H1 (cell line): ENCODE measurements at regions not wholly inside any gene's neighbourhood (a gene's known extent, or its start where the extent isn't known, plus 50 kb on each side); places are given as distances from the start of the nearest gene placed in this dataset.

Experiments used
- CTCF ChIA-PET: fragments of 300-600 bp; sonication (Branson Sonifier 250); formaldehyde crosslinking; loops from one replicate; lab custom pipeline; 2021; ENCODE audit not compliant: partially characterized antibody; lab: Charles Lee
- POLR2A ChIA-PET: fragments of 300-600 bp; sonication (Branson Sonifier 250); formaldehyde crosslinking; loops from one replicate; lab custom pipeline; 2021; ENCODE audit warnings: inconsistent platforms; ENCODE audit not compliant: partially characterized antibody; lab: Charles Lee
- DNase-seq, 2 experiments: peaks; one replicate each; pipeline versions ENCODE4 v3.0.0 to v3.0.0-alpha.2; 2010 to 2022; ENCODE audit warnings: low spot score in 2 of 2, low read depth in 1 of 2, mixed read lengths in 1 of 2
- FAIRE-seq: peaks from 2 replicates; lab custom pipeline; 2011; peaks lifted over from hg19 to GRCh38; lab: Jason Lieb, UNC
- H2AFZ ChIP-seq: 2 replicates; pipeline ENCODE4 v1.8.1; 2012; ENCODE audit warnings: low read length, inconsistent platforms
- H2AK5ac ChIP-seq: 2 replicates; pipeline ENCODE4 v1.6.1; 2013; ENCODE audit warnings: low read depth, low read length
- H2BK120ac ChIP-seq: replicated peaks from 2 replicates; pipeline ENCODE3; 2013; ENCODE audit warnings: low read depth, low read length, inconsistent platforms
- H2BK12ac ChIP-seq: 2 replicates; pipeline ENCODE4 v1.6.1; 2013; ENCODE audit warnings: low read depth, low read length
- H2BK15ac ChIP-seq: 2 replicates; pipeline ENCODE4 v1.6.1; 2013; ENCODE audit warnings: low read length
- H2BK20ac ChIP-seq: 2 replicates; pipeline ENCODE4 v1.6.1; 2013; ENCODE audit warnings: low read length
- H2BK5ac ChIP-seq: 2 replicates; pipeline ENCODE4 v1.6.1; 2013; ENCODE audit warnings: low read depth, low read length
- H3K14ac ChIP-seq: 2 replicates; pipeline ENCODE4 v1.6.1; 2013; ENCODE audit warnings: inconsistent platforms; ENCODE audit not compliant: insufficient read length
- H3K18ac ChIP-seq: 2 replicates; pipeline ENCODE4 v1.6.1; 2013; ENCODE audit warnings: low read length; ENCODE audit errors: extremely low read depth
- H3K23ac ChIP-seq: 2 replicates; pipeline ENCODE4 v1.6.1; 2013; ENCODE audit warnings: inconsistent platforms; ENCODE audit not compliant: insufficient read length
- H3K23me2 ChIP-seq: 2 replicates; pipeline ENCODE4 v1.6.1; 2013; ENCODE audit warnings: low read depth, low read length
- H3K27ac ChIP-seq: 2 replicates; pipeline ENCODE4 v1.6.1; 2011; ENCODE audit warnings: low read depth, low read length, inconsistent platforms
- H3K27me3 ChIP-seq, 4 experiments: replicated peaks in 1 of 4; 1 replicate in 1 of 4; 2 replicates in 3 of 4; pipeline versions ENCODE4 v1.6.1 to v1.8.1; 2011 to 2013; ENCODE audit warnings: low read length in 3 of 4, mild to moderate bottlenecking in 3 of 4, inconsistent platforms in 2 of 4, mixed read lengths in 2 of 4, moderate library complexity in 1 of 4; ENCODE audit not compliant: control insufficient read depth in 3 of 4, insufficient read depth in 3 of 4; ENCODE audit errors: extremely low read depth in 1 of 4
- H3K36me3 ChIP-seq, 4 experiments: 2 replicates each; pipeline versions ENCODE4 v1.6.1 to v1.8.1; 2011 to 2013; ENCODE audit warnings: mild to moderate bottlenecking in 4 of 4, low read length in 3 of 4, moderate library complexity in 2 of 4, control low read depth in 1 of 4, inconsistent platforms in 1 of 4; ENCODE audit not compliant: insufficient read depth in 4 of 4, control insufficient read depth in 2 of 4
- H3K4ac ChIP-seq: replicated peaks from 2 replicates; pipeline ENCODE3; 2013; ENCODE audit warnings: low read length, low read depth, mixed read lengths, inconsistent platforms; ENCODE audit not compliant: insufficient read length
- H3K4me1 ChIP-seq, 4 experiments: replicated peaks in 1 of 4; 1 replicate in 1 of 4; 2 replicates in 3 of 4; pipeline versions ENCODE4 v1.6.1 to v1.8.1; 2011 to 2013; ENCODE audit warnings: low read length in 3 of 4, inconsistent platforms in 2 of 4, mixed read lengths in 1 of 4; ENCODE audit not compliant: insufficient read depth in 4 of 4, control insufficient read depth in 3 of 4
- H3K4me2 ChIP-seq, 2 experiments: 2 replicates each; pipeline versions ENCODE4 v1.6.1 to v1.8.1; 2011 to 2013; ENCODE audit warnings: low read depth in 2 of 2, low read length in 2 of 2, control low read depth in 1 of 2, inconsistent platforms in 1 of 2, mild to moderate bottlenecking in 1 of 2; ENCODE audit not compliant: insufficient read depth in 1 of 2
- H3K4me3 ChIP-seq, 4 experiments: fragments of 200-600, 300-600 bp in 1 of 4; sonication (generic), shearing (Covaris generic), sonication (Bioruptor Twin) in 1 of 4; 2 replicates each; pipeline versions ENCODE4 v1.5.1 to v1.8.1; 2011 to 2016; ENCODE audit warnings: low read length in 4 of 4, low read depth in 3 of 4, control low read depth in 2 of 4, inconsistent platforms in 2 of 4, mild to moderate bottlenecking in 2 of 4, mixed read lengths in 1 of 4, moderate library complexity in 1 of 4; ENCODE audit not compliant: insufficient read depth in 2 of 4; ENCODE audit errors: extremely low read depth in 1 of 4
- H3K56ac ChIP-seq: replicated peaks from 2 replicates; pipeline ENCODE3; 2013; ENCODE audit warnings: low read depth, mild to moderate bottlenecking, mixed read lengths, low read length, inconsistent platforms; ENCODE audit not compliant: insufficient read length
- H3K79me1 ChIP-seq: 2 replicates; pipeline ENCODE4 v1.6.1; 2013; ENCODE audit warnings: low read depth, low read length, control low read depth
- H3K79me2 ChIP-seq, 2 experiments: 2 replicates each; pipeline versions ENCODE4 v1.6.1 to v1.8.1; 2012 to 2013; ENCODE audit warnings: low read length in 2 of 2, mild to moderate bottlenecking in 2 of 2, inconsistent platforms in 1 of 2; ENCODE audit not compliant: insufficient read depth in 2 of 2, control insufficient read depth in 1 of 2
- H3K9ac ChIP-seq, 4 experiments: replicated peaks in 1 of 4; 1 replicate in 1 of 4; 2 replicates in 3 of 4; pipeline versions ENCODE4 v1.6.1 to v1.8.1; 2011 to 2013; ENCODE audit warnings: low read depth in 3 of 4, low read length in 3 of 4, control low read depth in 2 of 4, mild to moderate bottlenecking in 2 of 4, moderate library complexity in 2 of 4, inconsistent platforms in 1 of 4; ENCODE audit errors: extremely low read depth in 1 of 4
- H3K9me3 ChIP-seq, 2 experiments: 2 replicates each; pipeline versions ENCODE4 v1.6.1 to v1.8.1; 2012 to 2013; ENCODE audit warnings: mild to moderate bottlenecking in 2 of 2, moderate library complexity in 2 of 2, control low read depth in 1 of 2, inconsistent platforms in 1 of 2, low read depth in 1 of 2, low read length in 1 of 2, mixed read lengths in 1 of 2; ENCODE audit not compliant: insufficient read depth in 2 of 2
- H4K20me1 ChIP-seq, 2 experiments: replicated peaks in 1 of 2; 2 replicates each; pipeline versions ENCODE3 to v1.8.1; 2011 to 2013; ENCODE audit warnings: inconsistent platforms in 2 of 2, low read length in 2 of 2, mild to moderate bottlenecking in 1 of 2; ENCODE audit not compliant: insufficient read depth in 2 of 2, control insufficient read depth in 1 of 2
- H4K5ac ChIP-seq: 2 replicates; pipeline ENCODE4 v1.6.1; 2013; ENCODE audit warnings: low read length, low read depth, mixed read lengths, inconsistent platforms; ENCODE audit not compliant: insufficient read length
- H4K8ac ChIP-seq: 2 replicates; pipeline ENCODE4 v1.8.0; 2013; ENCODE audit warnings: mild to moderate bottlenecking, moderate library complexity, low read length, inconsistent platforms; ENCODE audit not compliant: insufficient read depth; ENCODE audit errors: extremely low read depth
- H4K91ac ChIP-seq: replicated peaks from 2 replicates; pipeline ENCODE3; 2013; ENCODE audit warnings: low read length, mixed read lengths, inconsistent platforms; ENCODE audit not compliant: insufficient read length
- CEBPB ChIP-seq: IDR thresholded peaks from 2 replicates; pipeline ENCODE4 v1.6.1; 2012; ENCODE audit warnings: low read depth, low read length
- JUND ChIP-seq: IDR thresholded peaks from 2 replicates; pipeline ENCODE4 v1.6.1; 2011; ENCODE audit warnings: mild to moderate bottlenecking, improper control_type of control experiment, low read length
- RAD21 ChIP-seq, 2 experiments: IDR thresholded peaks in 1 of 2; conservative IDR thresholded peaks in 1 of 2; 2 replicates each; pipeline ENCODE4 v1.6.1; 2011; ENCODE audit warnings: low read depth in 2 of 2, low read length in 2 of 2, improper control_type of control experiment in 1 of 2, inconsistent platforms in 1 of 2, mild to moderate bottlenecking in 1 of 2, moderate library complexity in 1 of 2
- SIX5 ChIP-seq: IDR thresholded peaks from 2 replicates; pipeline ENCODE4 v1.6.1; 2011; ENCODE audit warnings: mild to moderate bottlenecking, low read depth, low read length
- SP4 ChIP-seq: IDR thresholded peaks from 2 replicates; pipeline ENCODE4 v1.6.1; 2012; ENCODE audit warnings: low read length, inconsistent platforms
- WGBS, 2 experiments: shearing (Covaris generic) in 1 of 2; methylation state at CpG; one replicate each; pipeline versions ENCODE4 v1.1.6 to v1.1.7; 2013 to 2015; ENCODE audit warnings: low lambda C conversion rate in 2 of 2, mixed read lengths in 2 of 2, inconsistent platforms in 1 of 2, low coverage in 1 of 2, missing lambda C conversion rate in 1 of 2; ENCODE audit not compliant: insufficient replicate concordance in 2 of 2, insufficient coverage in 1 of 2, insufficient read length in 1 of 2; ENCODE audit errors: extremely low coverage in 1 of 2, missing lambda C conversion rate in 1 of 2; 5-methylcytosine and 5-hydroxymethylcytosine counted together

DNA sequence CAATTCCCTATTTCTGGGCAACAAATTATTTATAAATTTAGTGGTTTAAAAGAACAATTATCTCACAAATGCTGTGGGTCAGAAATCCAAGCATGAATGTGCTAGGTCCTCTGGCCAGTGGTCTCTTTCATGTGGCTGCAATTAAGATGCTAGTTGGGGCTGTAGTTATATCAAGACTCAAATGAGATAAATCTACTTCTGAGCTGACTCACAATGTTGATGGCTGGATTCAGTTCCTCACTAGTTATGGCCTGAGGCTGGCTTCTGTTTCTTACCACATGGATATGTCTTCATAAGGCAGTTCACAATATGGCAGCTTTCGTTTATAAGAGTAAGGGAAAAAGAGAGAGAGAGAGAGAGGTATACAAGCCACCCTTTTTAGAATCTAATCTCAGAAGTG lies 717.0 kb downstream of the PRELID2 start:
- no peaks in the 10 kb centered on the region for H3K4me1 ChIP-seq
- H4K8ac ChIP-seq: no peak overlapping the region
- no peaks in the 10 kb centered on the region for H3K27me3 ChIP-seq
- no peaks in the 10 kb centered on the region for H4K20me1 ChIP-seq
- H2AFZ ChIP-seq: no peak overlapping the region
- H3K14ac ChIP-seq: no peak overlapping the region
- DNase-seq: no peak
- no peak overlapping the region for H3K23ac ChIP-seq
- POLR2A ChIA-PET: no interaction called here
- H3K9me3 ChIP-seq: no peaks in the 10 kb centered on the region
- no peak overlapping the region for H2BK15ac ChIP-seq
- FAIRE-seq: no peak
- H2AK5ac ChIP-seq: no peak overlapping the region
- H3K18ac ChIP-seq: no peak overlapping the region
- H3K27ac ChIP-seq: no peak overlapping the region
- H4K5ac ChIP-seq: no peak overlapping the region
- no peak overlapping the region for H3K4me3 ChIP-seq
- H3K56ac ChIP-seq: no peak overlapping the region
- no peak overlapping the region for H2BK120ac ChIP-seq
- no peaks in the 10 kb centered on the region for H3K23me2 ChIP-seq
- H3K9ac ChIP-seq: no peak overlapping the region
- H3K36me3 ChIP-seq: no peaks in the 10 kb centered on the region
- CTCF ChIA-PET: no interaction called here
- no peak overlapping the region for H2BK12ac ChIP-seq
- no peaks in the 10 kb centered on the region for H3K79me1 ChIP-seq
- no peak overlapping the region for H3K4me2 ChIP-seq
- no peak overlapping the region for H2BK20ac ChIP-seq
- 100% methylated on average over 1 of the region's 1 CpG; no CpG with 5 or more reads in 1 of the 2 experiments for WGBS, 2 experiments
- H4K91ac ChIP-seq: no peak overlapping the region
- TF ChIP-seq JUND (no peak), RAD21 (IDR thresholded peaks at IDR 0.05 in 1 of 2, conservative IDR thresholded peaks at IDR 0.05 in 1 of 2; ENCODE audit: low read depth in 2 of 2, low read length in 2 of 2) (no peak), SIX5 (no peak), CEBPB (no peak), SP4 (no peak)
- no peak overlapping the region for H3K4ac ChIP-seq
- H2BK5ac ChIP-seq: no peak overlapping the region
- no peaks in the 10 kb centered on the region for H3K79me2 ChIP-seq
